OCI-M1 (cell line): ENCODE measurements at regions not wholly inside any gene's neighbourhood (a gene's known extent, or its start where the extent isn't known, plus 50 kb on each side); places are given as distances from the start of the nearest gene placed in this dataset.
"Not testable (repeated sequence)": the region's sequence is repeated elsewhere in the genome, so short reads cannot be mapped to it uniquely, and the experiment has no call there.

Experiments
- DNase-seq: peaks from one replicate; lab custom pipeline; 2025; lab: John Stamatoyannopoulos, UW

DNA sequence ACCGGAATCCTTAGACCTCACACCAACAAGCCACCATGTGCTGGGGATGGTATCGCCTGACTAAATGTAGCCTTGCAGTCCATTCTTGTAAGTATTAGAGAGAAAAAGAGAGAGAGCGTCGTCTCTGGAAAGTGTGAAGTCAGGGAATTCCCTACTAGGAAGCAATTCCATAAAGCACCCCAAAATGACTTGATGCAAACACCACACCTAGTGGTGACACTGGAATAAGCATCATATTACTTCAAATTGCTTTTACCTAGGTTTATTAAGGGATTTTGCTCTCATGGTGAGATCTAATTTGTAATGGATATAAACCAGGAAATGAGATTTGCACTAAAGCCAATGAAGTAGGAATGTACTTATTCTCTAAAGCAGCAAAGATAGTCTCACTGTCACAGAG is 111.4 kb upstream of the METTL9 start:
- DNase-seq, result not testable (repeated sequence)

DNA sequence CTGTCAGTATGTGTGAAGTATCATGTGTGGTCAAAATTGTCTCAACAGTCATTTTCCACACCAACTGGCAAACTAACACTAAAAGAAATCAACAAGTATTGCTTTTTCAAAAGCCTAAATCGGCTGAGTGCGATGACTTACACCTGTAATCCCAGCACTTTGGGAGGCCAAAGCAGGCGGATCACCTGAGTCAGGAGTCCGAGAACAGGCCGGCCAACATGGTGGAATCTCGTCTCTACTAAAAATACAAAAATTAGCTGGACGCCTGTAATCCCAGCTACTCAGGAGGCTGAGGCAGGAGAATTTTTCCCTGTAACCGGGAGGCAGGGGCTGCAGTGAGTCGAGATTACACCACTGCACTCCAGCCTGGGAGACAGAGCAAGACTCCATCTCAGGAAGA is 100.3 kb upstream of the METTL9 start:
- DNase-seq, result not testable (repeated sequence)

- peak; percentile 76 for DNase-seq
Observed at GRCh38 chr16:21501223-21501868, 98.0 kb upstream of the METTL9 start.

- DNase-seq, result peak; percentile 98
Observed at GRCh38 chr16:21501869-21502667, 97.3 kb upstream of the METTL9 start.

DNA sequence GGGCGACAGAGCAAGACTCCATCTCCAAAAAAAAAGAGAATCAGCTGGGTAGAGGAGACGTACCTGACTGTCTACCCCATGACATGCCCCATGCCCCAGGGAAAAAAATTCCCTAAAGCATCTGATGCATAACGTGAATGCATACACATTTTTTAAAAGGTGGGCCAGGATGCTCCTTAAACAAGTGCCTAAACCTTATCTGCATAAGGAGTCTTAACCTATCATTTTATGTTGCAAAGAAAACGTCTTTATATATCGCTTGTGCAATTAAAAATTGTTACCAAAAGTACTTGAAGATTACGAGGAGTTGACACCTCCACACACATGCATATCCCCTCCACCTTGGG is 95.8 kb upstream of the METTL9 start:
- DNase-seq, result not testable (repeated sequence)

DNA sequence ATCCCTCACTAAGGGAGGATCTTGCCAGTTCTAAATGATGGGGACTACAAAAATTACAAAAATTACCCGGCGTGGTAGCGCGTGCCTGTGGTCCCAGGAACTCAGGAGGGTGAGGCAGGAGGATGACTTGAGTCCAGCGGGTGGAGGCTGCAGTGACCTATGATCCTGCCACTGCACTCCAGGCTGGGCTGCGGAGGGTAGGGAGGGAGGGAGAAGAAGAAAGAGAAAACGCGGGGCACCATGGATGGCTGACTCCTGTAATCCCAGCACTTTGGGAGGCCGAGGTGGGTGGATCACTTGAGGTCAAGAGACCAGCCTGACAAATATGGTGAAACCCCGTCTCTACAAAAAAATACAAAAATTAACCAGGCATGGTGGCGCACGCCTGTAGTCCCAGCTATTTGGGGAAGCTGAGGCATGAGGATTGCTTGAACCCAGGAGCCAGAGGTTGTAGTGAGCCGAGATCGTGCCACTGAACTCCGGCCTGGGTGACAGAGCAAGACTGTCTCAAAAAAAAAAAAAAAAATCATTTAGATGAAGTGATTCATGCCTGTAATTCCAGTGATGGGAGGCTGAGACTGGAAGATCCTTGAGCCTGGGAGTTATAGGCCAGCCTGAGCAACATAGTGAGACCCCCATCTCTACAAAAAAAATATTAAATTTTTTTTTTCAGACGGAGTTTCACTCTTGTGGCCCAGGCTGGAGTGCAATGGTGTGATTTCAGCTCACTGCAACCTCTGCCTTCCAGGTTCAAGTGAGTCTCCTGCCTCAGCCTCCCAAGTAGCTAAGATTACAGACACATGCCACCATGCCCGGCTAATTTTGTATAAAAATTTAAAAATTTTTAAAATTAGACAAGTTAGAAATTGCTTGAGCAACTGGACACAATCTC is 95.2 kb upstream of the METTL9 start:
- not testable (repeated sequence) for DNase-seq

DNA sequence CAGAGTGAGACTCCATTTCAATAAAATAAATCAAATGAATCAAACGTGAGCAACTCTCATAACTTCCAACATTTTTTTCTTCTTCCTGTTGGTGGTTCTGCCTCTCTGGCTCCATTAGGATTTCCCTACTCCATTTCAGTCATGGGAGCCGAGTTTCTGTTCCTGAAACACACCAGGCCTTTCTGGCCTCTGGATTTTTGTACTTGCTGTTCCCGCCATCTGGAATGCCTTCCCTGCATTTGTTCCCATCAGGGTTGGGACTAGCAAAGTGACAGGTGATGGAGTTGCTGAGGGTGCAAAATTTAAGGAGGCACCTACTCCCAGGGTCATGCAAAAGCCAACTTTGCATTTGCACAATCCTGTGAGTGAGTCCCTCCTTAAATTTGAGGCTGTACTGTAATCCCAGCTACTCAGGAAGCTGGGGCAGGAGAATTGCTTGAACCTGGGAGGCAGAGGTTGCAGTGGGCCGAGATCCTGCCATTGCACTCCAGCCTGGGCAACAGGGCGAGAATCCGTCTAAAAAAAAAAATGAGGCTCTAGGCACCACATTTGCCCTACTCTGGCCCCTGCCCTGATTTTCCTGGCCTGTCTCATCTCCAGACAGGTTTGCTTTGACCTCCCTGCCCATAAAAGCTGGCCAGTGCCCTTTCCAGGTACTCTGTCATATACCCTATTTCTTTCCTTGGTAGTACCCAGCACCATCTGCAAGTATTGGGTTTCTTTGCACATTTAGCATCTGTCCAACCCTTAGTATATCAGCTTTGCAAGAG is 93.4 kb upstream of the METTL9 start:
- DNase-seq, result not testable (repeated sequence)

DNA sequence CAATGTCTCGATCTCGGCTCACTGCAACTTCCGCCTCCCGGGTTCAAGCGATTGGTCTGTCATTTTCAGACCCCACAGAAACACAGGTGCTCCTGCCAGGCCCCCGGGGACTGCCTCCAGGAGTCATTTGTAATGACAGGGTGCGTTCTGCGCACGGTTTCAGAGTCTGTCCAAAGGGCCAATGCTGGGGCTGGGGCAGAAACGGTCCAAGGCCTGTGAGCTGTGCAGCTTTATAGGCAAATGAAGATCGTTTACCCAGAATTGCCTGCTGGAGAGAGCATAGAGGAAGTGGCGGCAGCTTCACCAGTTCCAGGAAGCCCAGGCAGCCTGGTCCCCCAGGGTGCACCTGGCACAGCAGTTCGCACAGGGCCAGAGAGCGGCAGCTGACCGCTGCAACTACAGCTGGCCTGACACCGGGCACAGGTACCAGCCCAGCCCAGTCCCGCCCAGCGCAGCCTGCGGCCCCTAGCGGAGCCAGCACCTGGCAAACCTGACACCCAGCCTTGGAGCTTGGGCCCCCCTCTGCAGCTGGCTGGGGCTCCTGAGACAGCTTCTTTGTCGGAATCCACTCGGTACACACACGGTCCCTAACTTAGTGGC is 92.4 kb upstream of the METTL9 start:
- DNase-seq, result not testable (repeated sequence)

DNA sequence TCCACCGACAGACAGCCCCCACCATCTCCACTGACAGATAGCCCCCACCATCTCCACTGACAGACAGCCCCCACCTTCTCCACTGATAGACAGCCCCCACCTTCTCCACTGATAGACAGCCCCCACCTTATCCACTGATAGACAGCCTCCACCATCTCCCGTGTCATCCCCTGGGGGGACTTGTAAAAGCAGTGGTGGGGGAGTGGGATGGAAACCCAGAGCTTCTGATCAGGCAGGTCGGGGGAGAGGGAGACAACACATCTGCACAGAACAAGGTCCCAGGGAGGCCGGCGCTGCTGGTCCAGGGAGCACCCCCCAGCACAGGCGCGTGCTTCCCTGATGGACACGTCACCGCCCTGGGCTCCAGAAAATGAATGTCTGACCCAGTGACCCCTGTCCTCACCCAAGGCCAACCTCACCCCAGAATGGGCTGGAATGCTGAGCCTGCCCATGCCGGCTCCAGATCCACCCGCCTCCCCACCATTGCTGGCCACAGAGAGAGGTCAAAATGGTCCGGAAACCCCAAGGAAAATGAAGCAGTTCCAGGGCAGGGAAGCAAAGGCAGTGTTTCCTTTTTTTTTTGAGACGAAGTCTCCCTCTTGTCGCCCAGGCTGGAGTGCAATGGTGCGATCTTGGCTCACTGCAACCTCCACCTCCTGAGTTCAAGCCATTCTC is 91.6 kb upstream of the METTL9 start:
- DNase-seq, result not testable (repeated sequence)

- DNase-seq, result peak; percentile 60
Observed at GRCh38 chr16:21508661-21509436, 90.5 kb upstream of the METTL9 start.

- DNase-seq, result not testable (repeated sequence)
Observed at GRCh38 chr16:21509437-21510086, 89.8 kb upstream of the METTL9 start.

DNA sequence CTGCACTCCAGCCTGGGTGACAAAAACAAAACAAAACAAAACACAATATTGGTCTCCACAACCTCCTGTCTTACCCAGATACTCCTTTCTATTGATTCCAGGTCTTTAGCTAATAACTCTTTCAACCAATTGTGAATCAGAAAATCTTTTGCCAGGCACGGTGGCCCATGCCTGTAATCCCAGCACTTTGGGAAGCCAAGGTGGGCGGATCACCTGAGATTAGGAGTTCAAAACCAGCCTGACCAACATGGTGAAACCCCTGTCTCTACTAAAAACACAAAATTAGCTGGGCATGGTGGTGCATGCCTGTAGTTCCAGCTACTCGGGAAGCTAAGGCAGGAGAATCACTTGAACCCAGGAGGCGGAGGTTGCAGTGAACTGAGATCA is 88.5 kb upstream of the METTL9 start:
- DNase-seq, result not testable (repeated sequence)

GRCh38 chr16:21511315-21512210 is 87.8 kb upstream of the METTL9 start:
- not testable (repeated sequence) for DNase-seq

DNA sequence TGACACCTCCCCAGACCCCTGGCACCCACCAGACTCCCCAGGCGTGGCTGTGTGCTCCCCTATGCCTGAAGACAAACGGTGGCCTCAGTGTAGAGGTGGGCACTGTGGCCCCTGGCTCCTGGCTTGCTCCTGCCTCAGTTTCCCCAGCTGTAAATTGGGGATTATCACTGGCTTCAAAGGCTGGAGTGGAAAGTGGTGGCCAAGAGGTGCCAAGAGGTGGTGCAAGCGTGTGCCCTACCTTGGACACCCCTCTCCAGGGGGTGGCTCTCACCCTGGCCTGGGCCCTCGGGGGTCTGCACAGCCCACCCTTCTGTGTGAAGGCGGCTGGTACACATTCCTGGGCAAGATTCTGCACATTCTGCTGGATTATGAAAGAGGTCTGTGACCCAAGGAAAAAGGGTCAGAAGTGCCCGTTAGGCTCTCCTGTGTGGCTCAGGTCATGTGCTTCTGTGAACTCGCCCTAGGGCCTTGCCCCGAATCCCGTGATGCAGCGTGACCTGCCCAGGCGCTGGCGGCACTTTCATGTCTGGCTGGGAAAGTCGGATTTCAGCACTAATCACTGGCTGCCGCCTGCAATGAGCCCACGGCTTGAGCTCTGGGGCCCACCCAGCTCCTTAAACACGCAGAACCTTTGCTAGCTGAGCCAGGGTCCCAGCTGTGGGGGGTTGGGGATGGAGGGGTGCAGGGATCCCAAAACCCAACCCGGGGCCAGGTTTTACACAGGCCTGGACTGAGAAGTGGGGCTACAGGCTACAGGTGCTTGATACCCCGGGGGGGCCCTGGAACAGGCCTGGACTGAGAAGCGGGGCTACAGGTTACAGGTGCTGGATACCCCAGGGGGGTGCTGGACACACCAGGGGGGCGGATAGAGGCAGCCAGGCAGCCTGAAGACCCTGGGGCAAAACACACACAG is 86.8 kb upstream of the METTL9 start:
- DNase-seq, result not testable (repeated sequence)

DNA sequence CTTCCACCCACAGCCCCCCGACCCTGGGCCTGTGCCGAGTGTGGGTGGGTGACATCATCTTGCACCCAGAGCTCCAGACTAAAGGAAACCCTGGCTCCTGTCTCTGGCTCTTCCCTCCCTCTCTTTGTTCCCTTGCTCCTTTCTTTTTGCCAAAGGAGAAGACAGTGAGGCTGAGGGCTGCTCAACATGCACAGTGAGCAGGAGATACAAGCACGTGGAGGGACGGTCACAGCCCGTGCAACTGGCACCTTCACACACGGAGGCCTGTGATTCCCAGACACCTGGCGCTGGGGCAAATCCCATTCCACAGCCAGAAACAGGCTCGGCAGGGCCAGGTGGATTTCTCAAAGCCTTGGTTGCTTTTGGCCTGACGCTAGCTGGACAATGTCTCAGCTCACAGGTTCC is 86.0 kb upstream of the METTL9 start:
- not testable (repeated sequence) for DNase-seq

- not testable (repeated sequence) for DNase-seq
Observed at GRCh38 chr16:21513812-21514473, 85.4 kb upstream of the METTL9 start.

- DNase-seq, result not testable (repeated sequence)
Observed at GRCh38 chr16:21514474-21514840, 84.9 kb upstream of the METTL9 start.
